Progenitor cell of endocrine pancreas (in vitro differentiated cells): ENCODE measurements at regions not wholly inside any gene's neighbourhood (a gene's known extent, or its start where the extent isn't known, plus 50 kb on each side); places are given as distances from the start of the nearest gene placed in this dataset.

ENCODE experiments used
- DNase-seq: peaks from one replicate; pipeline ENCODE4 v3.0.0; 2021; ENCODE audit warnings: low spot score; ENCODE audit not compliant: unreplicated experiment
- H3K27ac Mint-ChIP-seq: 2 replicates; pipeline ENCODE4 v1.8.0; 2021; ENCODE audit warnings: mild to moderate bottlenecking, moderate library complexity, mixed read lengths
- H3K27me3 Mint-ChIP-seq: 2 replicates; pipeline ENCODE4 v1.8.0; 2021; ENCODE audit warnings: mixed read lengths
- H3K36me3 Mint-ChIP-seq: 2 replicates; pipeline ENCODE4 v1.8.0; 2022; ENCODE audit warnings: mixed read lengths; ENCODE audit not compliant: insufficient read depth
- H3K4me1 Mint-ChIP-seq: 2 replicates; pipeline ENCODE4 v1.8.0; 2021; ENCODE audit warnings: low read depth, mixed read lengths
- H3K4me3 Mint-ChIP-seq: 2 replicates; pipeline ENCODE4 v1.8.0; 2021; ENCODE audit warnings: low read depth, mild to moderate bottlenecking, moderate library complexity, mixed read lengths
- H3K9me3 Mint-ChIP-seq: 2 replicates; pipeline ENCODE4 v1.8.0; 2021; ENCODE audit warnings: low read depth, mixed read lengths
- CTCF ChIP-seq: fragments of 200-600 bp; sonication (generic); IDR thresholded peaks from one replicate; pipeline ENCODE4 v1.5.0; 2021; ENCODE audit warnings: antibody characterized with exemption, mild to moderate bottlenecking; ENCODE audit not compliant: unreplicated experiment

GRCh38 chr21:35563885-35564451 is 496.4 kb downstream of the SETD4 start:
- no peak overlapping the region for H3K27ac Mint-ChIP-seq
- peaks cover 12% of the 10 kb centered on the region for H3K27me3 Mint-ChIP-seq

DNA sequence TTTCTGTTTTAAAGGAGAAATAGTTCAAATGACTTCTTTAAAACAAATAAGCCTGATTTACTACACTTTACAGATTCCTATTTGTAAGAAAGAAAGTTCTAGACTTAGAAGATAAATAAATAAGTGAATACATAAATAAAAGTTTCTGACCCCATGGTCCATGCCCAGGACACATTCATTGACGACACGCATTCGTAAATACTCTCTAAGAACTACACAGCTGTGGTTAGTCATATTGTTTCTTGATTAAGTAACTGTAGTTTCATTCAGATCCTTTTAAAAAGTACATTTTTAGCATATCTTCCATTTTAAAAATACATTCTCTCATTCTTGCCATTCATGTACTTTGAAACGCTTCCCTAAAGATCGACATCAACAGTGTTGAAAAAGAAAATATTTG is 497.4 kb downstream of the SETD4 start:
- no peak overlapping the region for H3K27ac Mint-ChIP-seq
- TF ChIP-seq CTCF, result no peak
- no peak overlapping the region for H3K4me3 Mint-ChIP-seq
- DNase-seq, result no peak
- H3K9me3 Mint-ChIP-seq, result no peaks in the 10 kb centered on the region
- no peaks in the 10 kb centered on the region for H3K36me3 Mint-ChIP-seq
- no peaks in the 10 kb centered on the region for H3K4me1 Mint-ChIP-seq
- peaks cover 12% of the 10 kb centered on the region for H3K27me3 Mint-ChIP-seq

More at GRCh38 chr21:35563885-35564451, 496.4 kb downstream of the SETD4 start:
- H3K4me3 Mint-ChIP-seq, result no peak overlapping the region
- H3K9me3 Mint-ChIP-seq, result no peaks in the 10 kb centered on the region
- H3K4me1 Mint-ChIP-seq, result no peaks in the 10 kb centered on the region
- no peak for TF ChIP-seq CTCF
- H3K36me3 Mint-ChIP-seq, result no peaks in the 10 kb centered on the region
- DNase-seq, result no peak

GRCh38 chr21:35561116-35561515 is 499.2 kb downstream of the SETD4 start:
- no peak for TF ChIP-seq CTCF

GRCh38 chr21:35559829-35560225 is 500.5 kb downstream of the SETD4 start:
- H3K4me3 Mint-ChIP-seq, result no peak overlapping the region
- no peak for DNase-seq
- peaks cover 12% of the 10 kb centered on the region for H3K27me3 Mint-ChIP-seq
- no peak overlapping the region for H3K27ac Mint-ChIP-seq
- TF ChIP-seq CTCF, result no peak
- no peaks in the 10 kb centered on the region for H3K9me3 Mint-ChIP-seq
- H3K4me1 Mint-ChIP-seq, result no peaks in the 10 kb centered on the region
- no peaks in the 10 kb centered on the region for H3K36me3 Mint-ChIP-seq

More at GRCh38 chr21:35561116-35561515, 499.2 kb downstream of the SETD4 start:
- H3K4me3 Mint-ChIP-seq, result no peak overlapping the region
- H3K36me3 Mint-ChIP-seq, result no peaks in the 10 kb centered on the region
- no peaks in the 10 kb centered on the region for H3K4me1 Mint-ChIP-seq
- no peak overlapping the region for H3K27ac Mint-ChIP-seq
- peaks cover 12% of the 10 kb centered on the region for H3K27me3 Mint-ChIP-seq
- no peak for DNase-seq
- no peaks in the 10 kb centered on the region for H3K9me3 Mint-ChIP-seq

- no peak for DNase-seq
- TF ChIP-seq CTCF, result no peak
- H3K9me3 Mint-ChIP-seq, result peaks cover 3% of the 10 kb centered on the region
Measured at GRCh38 chr21:35559128-35559828, 501.0 kb downstream of the SETD4 start.

More at GRCh38 chr21:35559128-35559828, 501.0 kb downstream of the SETD4 start:
- H3K27me3 Mint-ChIP-seq, result peaks cover 11% of the 10 kb centered on the region
- H3K4me3 Mint-ChIP-seq, result no peak overlapping the region
- H3K4me1 Mint-ChIP-seq, result no peaks in the 10 kb centered on the region
- no peaks in the 10 kb centered on the region for H3K36me3 Mint-ChIP-seq
- H3K27ac Mint-ChIP-seq, result no peak overlapping the region
